HEK293 (cell line): ENCODE measurements at regions not wholly inside any gene's neighbourhood (a gene's known extent, or its start where the extent isn't known, plus 50 kb on each side); places are given as distances from the start of the nearest gene placed in this dataset.
"Not testable (repeated sequence)": the region's sequence is repeated elsewhere in the genome, so short reads cannot be mapped to it uniquely, and the experiment has no call there.

ENCODE experiments used
- CTCF ChIA-PET: fragments of 350-600 bp; formaldehyde crosslinking; extraction: SDS; loops from one replicate; lab custom pipeline; 2021; ENCODE audit warnings: antibody characterized with exemption; lab: Yijun Ruan, JAX
- POLR2A ChIA-PET: fragments of 300-600 bp; formaldehyde crosslinking; extraction: SDS; loops from one replicate; lab custom pipeline; 2020; ENCODE audit warnings: antibody characterized with exemption, inconsistent platforms; lab: Yijun Ruan, JAX
- H3K27ac ChIP-seq: fragments of 200-500 bp; sonication (Bioruptor generic); 2 replicates; pipeline ENCODE4 v1.5.1; 2014; ENCODE audit warnings: low read depth, low read length, control low read depth, inconsistent platforms; ENCODE audit errors: extremely low read depth
- H3K36me3 ChIP-seq, 2 experiments: fragments of 200-500 bp in 1 of 2; sonication (Bioruptor generic) in 1 of 2; 1 replicate in 1 of 2; 2 replicates in 1 of 2; pipeline ENCODE4 v1.5.1; 2014 to 2017; ENCODE audit warnings: inconsistent platforms in 2 of 2, low read length in 2 of 2; ENCODE audit not compliant: control insufficient read depth in 2 of 2, insufficient read depth in 1 of 2
- H3K4me1 ChIP-seq: fragments of 200-500 bp; sonication (Bioruptor generic); 2 replicates; pipeline ENCODE4 v1.5.1; 2014; ENCODE audit warnings: mild to moderate bottlenecking, low read length, inconsistent platforms; ENCODE audit not compliant: control insufficient read depth, insufficient read depth
- H3K4me3 ChIP-seq: 2 replicates; pipeline ENCODE4 v1.5.1; 2011; ENCODE audit warnings: low read depth, mild to moderate bottlenecking, control low read depth, low read length, moderate library complexity
- H3K9me3 ChIP-seq: fragments of 200-500 bp; sonication (Bioruptor generic); 2 replicates; pipeline ENCODE4 v1.5.1; 2014; ENCODE audit warnings: low read depth, low read length, inconsistent platforms; ENCODE audit not compliant: control insufficient read depth, insufficient read depth
- GFI1B ChIP-seq: fragments of 450-650 bp; formaldehyde crosslinking; IDR thresholded peaks from 2 replicates; pipeline ENCODE4 v1.5.1; 2016; ENCODE audit warnings: missing biosample characterization, missing genetic modification characterization
- KLF10 ChIP-seq: fragments of 450-650 bp; IDR thresholded peaks from 2 replicates; pipeline ENCODE4 v1.5.1; 2018; ENCODE audit warnings: missing biosample characterization, mild to moderate bottlenecking, missing genetic modification characterization
- PRDM1 ChIP-seq: fragments of 450-650 bp; formaldehyde crosslinking; IDR thresholded peaks from 2 replicates; pipeline ENCODE4; 2016; ENCODE audit warnings: missing biosample characterization, missing genetic modification characterization
- YY2 ChIP-seq: fragments of 450-650 bp; formaldehyde crosslinking; IDR thresholded peaks from 2 replicates; pipeline ENCODE4 v1.5.1; 2016; ENCODE audit warnings: missing biosample characterization, missing genetic modification characterization
- ZNF114 ChIP-seq: fragments of 450-650 bp; formaldehyde crosslinking; IDR thresholded peaks from 2 replicates; pipeline ENCODE4 v1.5.0; 2017; ENCODE audit warnings: missing biosample characterization, missing genetic modification characterization
- ZNF157 ChIP-seq: fragments of 450-650 bp; formaldehyde crosslinking; IDR thresholded peaks from 2 replicates; pipeline ENCODE4 v1.5.1; 2016; ENCODE audit warnings: missing biosample characterization, missing genetic modification characterization
- ZNF175 ChIP-seq: fragments of 450-650 bp; formaldehyde crosslinking; IDR thresholded peaks from 2 replicates; pipeline ENCODE4 v1.5.1; 2016; ENCODE audit warnings: missing biosample characterization, missing genetic modification characterization
- ZNF19 ChIP-seq: fragments of 450-650 bp; formaldehyde crosslinking; IDR thresholded peaks from 2 replicates; pipeline ENCODE4; 2016; ENCODE audit warnings: missing biosample characterization, missing genetic modification characterization, low read depth
- ZNF2 ChIP-seq: fragments of 450-650 bp; formaldehyde crosslinking; IDR thresholded peaks from 2 replicates; pipeline ENCODE4 v1.5.1; 2016; ENCODE audit warnings: missing biosample characterization, missing genetic modification characterization
- ZNF239 ChIP-seq: fragments of 450-650 bp; formaldehyde crosslinking; IDR thresholded peaks from 2 replicates; pipeline ENCODE4 v1.5.1; 2016; ENCODE audit warnings: missing biosample characterization, missing genetic modification characterization
- ZNF311 ChIP-seq: fragments of 450-650 bp; formaldehyde crosslinking; IDR thresholded peaks from 2 replicates; pipeline ENCODE4 v1.5.1; 2017; ENCODE audit warnings: missing biosample characterization, missing genetic modification characterization, borderline replicate concordance
- ZNF324 ChIP-seq: fragments of 450-650 bp; formaldehyde crosslinking; IDR thresholded peaks from 2 replicates; pipeline ENCODE4 v1.5.1; 2016; ENCODE audit warnings: missing biosample characterization, missing genetic modification characterization
- ZNF354C ChIP-seq: fragments of 450-650 bp; formaldehyde crosslinking; IDR thresholded peaks from 2 replicates; pipeline ENCODE4 v1.5.1; 2016; ENCODE audit warnings: missing biosample characterization, missing genetic modification characterization, low read depth, borderline replicate concordance
- ZNF404 ChIP-seq: fragments of 450-650 bp; formaldehyde crosslinking; IDR thresholded peaks from 2 replicates; pipeline ENCODE4 v1.5.1; 2017; ENCODE audit warnings: missing biosample characterization, missing genetic modification characterization
- ZNF433 ChIP-seq: fragments of 450-650 bp; formaldehyde crosslinking; IDR thresholded peaks from 2 replicates; pipeline ENCODE4 v1.5.1; 2016; ENCODE audit warnings: missing biosample characterization, missing genetic modification characterization, low read depth
- ZNF501 ChIP-seq: fragments of 450-650 bp; formaldehyde crosslinking; IDR thresholded peaks from 2 replicates; pipeline ENCODE4 v1.5.1; 2016; ENCODE audit warnings: missing biosample characterization, missing genetic modification characterization
- ZNF707 ChIP-seq: fragments of 450-650 bp; formaldehyde crosslinking; IDR thresholded peaks from 2 replicates; pipeline ENCODE4 v1.5.1; 2016; ENCODE audit warnings: missing biosample characterization, missing genetic modification characterization
- ZNF76 ChIP-seq: fragments of 450-650 bp; formaldehyde crosslinking; IDR thresholded peaks from 2 replicates; pipeline ENCODE4; 2016; ENCODE audit warnings: low read depth, missing biosample characterization, missing genetic modification characterization, borderline replicate concordance
- ZNF792 ChIP-seq: fragments of 450-650 bp; formaldehyde crosslinking; IDR thresholded peaks from 2 replicates; pipeline ENCODE4 v1.5.1; 2016; ENCODE audit warnings: missing biosample characterization, missing genetic modification characterization
- ZSCAN16 ChIP-seq: fragments of 450-650 bp; formaldehyde crosslinking; IDR thresholded peaks from 2 replicates; pipeline ENCODE4 v1.5.1; 2016; ENCODE audit warnings: missing biosample characterization, missing genetic modification characterization
- ZXDB ChIP-seq: fragments of 450-650 bp; formaldehyde crosslinking; IDR thresholded peaks from 2 replicates; pipeline ENCODE4 v1.5.1; 2016; ENCODE audit warnings: missing biosample characterization, missing genetic modification characterization
- TF ChIP-seq, protein P1 (sequence below): fragments of 450-650 bp; formaldehyde crosslinking; IDR thresholded peaks from 2 replicates; pipeline ENCODE4 v1.5.1; 2016; ENCODE audit warnings: missing biosample characterization, missing genetic modification characterization
- TF ChIP-seq, protein P2 (sequence below): fragments of 450-650 bp; formaldehyde crosslinking; conservative IDR thresholded peaks from 2 replicates; pipeline ENCODE4 v1.5.1; 2016; ENCODE audit warnings: low read depth, missing biosample characterization, missing genetic modification characterization

DNA sequence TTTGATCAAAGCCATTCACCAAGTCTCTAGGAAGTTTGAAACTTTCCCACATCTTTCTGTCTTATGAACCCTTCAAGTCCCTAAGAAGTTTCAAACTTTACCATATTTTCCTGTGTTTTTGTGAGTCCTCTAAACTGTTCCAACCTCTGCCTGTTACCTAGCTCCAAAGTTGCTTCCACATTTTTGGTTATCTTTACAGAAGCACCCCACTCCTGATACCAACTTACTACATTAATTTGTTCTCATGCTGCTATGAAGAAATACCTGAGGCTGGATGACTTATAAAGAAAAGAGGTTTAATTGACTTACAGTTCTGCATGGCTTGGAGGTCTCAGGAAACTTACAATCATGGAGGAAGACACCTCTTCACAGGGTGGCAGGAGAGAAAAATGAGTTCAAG lies 961.6 kb downstream of the LTN1 start:
- H3K4me3 ChIP-seq, H3K4me1 ChIP-seq, H3K36me3 ChIP-seq, POLR2A ChIA-PET, H3K27ac ChIP-seq, H3K9me3 ChIP-seq, CTCF ChIA-PET: not testable (repeated sequence)
- peak; percentile 89 for TF ChIP-seq ZNF707 (tag by site-specific recombination)

DNA sequence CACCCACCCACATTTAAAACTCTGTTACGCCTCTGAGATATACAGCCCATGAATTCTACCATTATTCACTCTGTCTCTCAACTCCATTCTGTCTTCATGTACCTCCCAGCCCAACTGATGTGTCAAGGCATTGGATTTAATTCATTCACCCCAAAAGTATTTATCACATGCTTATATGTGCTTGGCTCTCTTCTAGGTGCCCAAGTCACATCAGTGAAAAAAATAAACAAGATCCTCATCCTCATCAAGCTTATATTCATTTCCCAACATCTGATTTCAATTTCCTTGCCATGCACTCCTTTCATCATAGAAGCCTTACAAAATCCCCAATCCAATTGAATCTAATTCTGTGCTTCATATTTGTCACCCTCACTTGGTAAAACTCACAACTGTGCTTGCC lies 967.6 kb downstream of the LTN1 start:
- H3K4me1 ChIP-seq, result no peaks in the 10 kb centered on the region
- TF ChIP-seq YY2 (no peak), ZNF175 (tag by site-specific recombination) (no peak), ZNF324 (tag by site-specific recombination) (no peak)
- TF ChIP-seq, protein P1, sequence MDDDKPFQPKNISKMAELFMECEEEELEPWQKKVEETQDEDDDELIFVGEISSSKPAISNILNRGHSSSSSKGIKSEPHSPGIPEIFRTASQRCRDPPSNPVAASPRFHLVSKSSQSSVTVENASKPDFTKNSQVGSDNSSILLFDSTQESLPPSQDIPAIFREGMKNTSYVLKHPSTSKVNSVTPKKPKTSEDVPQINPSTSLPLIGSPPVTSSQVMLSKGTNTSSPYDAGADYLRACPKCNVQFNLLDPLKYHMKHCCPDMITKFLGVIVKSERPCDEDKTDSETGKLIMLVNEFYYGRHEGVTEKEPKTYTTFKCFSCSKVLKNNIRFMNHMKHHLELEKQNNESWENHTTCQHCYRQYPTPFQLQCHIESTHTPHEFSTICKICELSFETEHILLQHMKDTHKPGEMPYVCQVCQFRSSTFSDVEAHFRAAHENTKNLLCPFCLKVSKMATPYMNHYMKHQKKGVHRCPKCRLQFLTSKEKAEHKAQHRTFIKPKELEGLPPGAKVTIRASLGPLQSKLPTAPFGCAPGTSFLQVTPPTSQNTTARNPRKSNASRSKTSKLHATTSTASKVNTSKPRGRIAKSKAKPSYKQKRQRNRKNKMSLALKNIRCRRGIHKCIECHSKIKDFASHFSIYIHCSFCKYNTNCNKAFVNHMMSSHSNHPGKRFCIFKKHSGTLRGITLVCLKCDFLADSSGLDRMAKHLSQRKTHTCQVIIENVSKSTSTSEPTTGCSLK (tag by site-specific recombination), result no peak
- POLR2A ChIA-PET, result no interaction called here
- H3K9me3 ChIP-seq, result no peaks in the 10 kb centered on the region
- no peaks in the 10 kb centered on the region for H3K36me3 ChIP-seq
- CTCF ChIA-PET, result no interaction called here
- no peak overlapping the region for H3K4me3 ChIP-seq
- H3K27ac ChIP-seq, result no peak overlapping the region

DNA sequence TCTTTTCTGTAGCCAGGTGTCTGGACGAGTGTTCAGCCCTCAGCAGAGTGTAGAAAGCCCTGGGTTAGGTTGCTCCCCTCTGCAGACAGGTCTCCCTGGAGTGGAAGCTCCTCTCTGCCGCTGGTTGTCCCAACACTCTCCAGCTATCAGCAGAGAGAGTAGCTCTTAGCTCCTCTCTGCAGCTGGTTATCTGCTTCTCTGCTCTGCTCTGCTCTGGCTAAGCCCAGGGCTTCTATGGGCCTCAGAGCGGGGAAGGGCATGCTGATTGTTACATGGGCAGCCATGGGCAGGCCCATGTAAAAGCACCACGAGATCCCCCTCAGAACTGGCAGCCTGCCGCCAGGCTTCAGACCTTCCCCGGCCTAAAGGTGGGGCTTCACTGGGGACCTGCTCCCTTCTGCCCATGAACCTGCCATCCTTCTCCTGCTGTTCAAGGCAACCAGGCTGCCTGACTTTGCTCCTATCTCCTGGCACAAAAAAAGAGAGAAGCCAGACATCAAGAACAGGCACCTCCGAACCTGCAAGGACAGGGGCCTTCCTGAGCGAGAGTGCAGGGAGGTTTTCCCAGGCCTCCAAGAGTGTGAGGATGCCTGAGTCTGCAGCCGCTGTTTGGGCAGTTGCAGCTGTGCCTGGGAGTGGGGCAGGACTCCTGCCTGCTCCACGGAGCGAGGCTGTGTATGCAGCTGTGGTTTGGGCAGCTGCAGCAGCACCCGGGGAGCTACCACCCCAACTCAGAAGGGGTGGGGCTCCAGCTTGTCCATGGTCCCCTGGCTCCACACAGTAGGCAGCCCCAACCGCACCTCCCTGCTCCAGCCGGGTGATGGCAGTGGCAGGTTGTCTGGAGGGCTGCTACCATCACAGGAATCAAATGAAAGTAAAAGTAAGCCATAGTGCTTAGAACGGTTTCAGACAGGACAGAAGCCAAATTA lies 973.7 kb downstream of the LTN1 start:
- TF ChIP-seq GFI1B (tag by site-specific recombination), result no peak
- no peak for TF ChIP-seq ZXDB (tag by site-specific recombination)
- TF ChIP-seq ZNF354C (tag by site-specific recombination), result no peak
- no peak for TF ChIP-seq PRDM1 (tag by site-specific recombination)
- TF ChIP-seq, protein P2, sequence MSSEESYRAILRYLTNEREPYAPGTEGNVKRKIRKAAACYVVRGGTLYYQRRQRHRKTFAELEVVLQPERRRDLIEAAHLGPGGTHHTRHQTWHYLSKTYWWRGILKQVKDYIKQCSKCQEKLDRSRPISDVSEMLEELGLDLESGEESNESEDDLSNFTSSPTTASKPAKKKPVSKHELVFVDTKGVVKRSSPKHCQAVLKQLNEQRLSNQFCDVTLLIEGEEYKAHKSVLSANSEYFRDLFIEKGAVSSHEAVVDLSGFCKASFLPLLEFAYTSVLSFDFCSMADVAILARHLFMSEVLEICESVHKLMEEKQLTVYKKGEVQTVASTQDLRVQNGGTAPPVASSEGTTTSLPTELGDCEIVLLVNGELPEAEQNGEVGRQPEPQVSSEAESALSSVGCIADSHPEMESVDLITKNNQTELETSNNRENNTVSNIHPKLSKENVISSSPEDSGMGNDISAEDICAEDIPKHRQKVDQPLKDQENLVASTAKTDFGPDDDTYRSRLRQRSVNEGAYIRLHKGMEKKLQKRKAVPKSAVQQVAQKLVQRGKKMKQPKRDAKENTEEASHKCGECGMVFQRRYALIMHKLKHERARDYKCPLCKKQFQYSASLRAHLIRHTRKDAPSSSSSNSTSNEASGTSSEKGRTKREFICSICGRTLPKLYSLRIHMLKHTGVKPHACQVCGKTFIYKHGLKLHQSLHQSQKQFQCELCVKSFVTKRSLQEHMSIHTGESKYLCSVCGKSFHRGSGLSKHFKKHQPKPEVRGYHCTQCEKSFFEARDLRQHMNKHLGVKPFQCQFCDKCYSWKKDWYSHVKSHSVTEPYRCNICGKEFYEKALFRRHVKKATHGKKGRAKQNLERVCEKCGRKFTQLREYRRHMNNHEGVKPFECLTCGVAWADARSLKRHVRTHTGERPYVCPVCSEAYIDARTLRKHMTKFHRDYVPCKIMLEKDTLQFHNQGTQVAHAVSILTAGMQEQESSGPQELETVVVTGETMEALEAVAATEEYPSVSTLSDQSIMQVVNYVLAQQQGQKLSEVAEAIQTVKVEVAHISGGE, result no peak
- TF ChIP-seq ZNF19, result no peak
- TF ChIP-seq ZNF404 (tag by site-specific recombination), result no peak
- no peak for TF ChIP-seq ZNF157 (tag by site-specific recombination)
- no peak for TF ChIP-seq ZNF792 (tag by site-specific recombination)
- no peak for TF ChIP-seq ZNF311
- TF ChIP-seq ZSCAN16 (tag by site-specific recombination), result no peak
- TF ChIP-seq ZNF239 (tag by site-specific recombination), result no peak
- no peak for TF ChIP-seq ZNF2 (tag by site-specific recombination)
- no peak for TF ChIP-seq ZNF433
- no peak for TF ChIP-seq ZNF114 (tag by site-specific recombination)
- no peak for TF ChIP-seq KLF10 (tag by site-specific recombination)
- TF ChIP-seq ZNF175 (tag by site-specific recombination), result no peak
- TF ChIP-seq ZNF501 (tag by site-specific recombination), result no peak
- TF ChIP-seq ZNF76 (tag by site-specific recombination), result no peak
- Histone ChIP-seq H3K9me3 (no peaks in the 10 kb centered on the region), H3K27ac (no peak overlapping the region), H3K4me1 (no peaks in the 10 kb centered on the region), H3K4me3 (no peak overlapping the region), H3K36me3 (no peaks in the 10 kb centered on the region)
- ChIA-PET CTCF (interaction anchor here (0.9 kb wide), 1 partner anchor 727 kb away, joined by 4 read pairs; no protein-coding TSS in a partner anchor), POLR2A (no interaction called here)
